ENCODE measurements at regions not wholly inside any gene's neighbourhood (a gene's known extent, or its start where the extent isn't known, plus 50 kb on each side); places are given as distances from the start of the nearest gene placed in this dataset.

DNA sequence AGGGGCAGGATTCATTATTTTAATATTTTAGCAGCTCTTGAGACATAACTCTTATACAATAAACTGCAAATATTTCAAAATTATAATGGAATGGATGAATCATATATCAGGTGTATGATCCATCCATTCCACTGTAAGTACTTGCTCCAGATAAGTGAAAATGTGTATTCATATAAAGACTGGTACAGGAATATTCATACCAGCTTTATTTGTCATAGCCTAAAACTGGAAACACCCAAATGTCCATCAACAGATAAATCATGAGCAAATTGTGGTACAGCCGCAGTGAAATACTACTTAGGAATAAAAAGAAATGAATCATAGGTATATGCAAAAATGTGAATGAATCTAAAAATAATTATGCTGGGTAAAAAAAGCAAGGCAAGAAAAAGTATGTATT lies 263.6 kb upstream of the SYT10 start:
- no peak for DNase-seq (ENCODE audit: low read depth in 2 of 2)
- TF ChIP-seq, protein P1, sequence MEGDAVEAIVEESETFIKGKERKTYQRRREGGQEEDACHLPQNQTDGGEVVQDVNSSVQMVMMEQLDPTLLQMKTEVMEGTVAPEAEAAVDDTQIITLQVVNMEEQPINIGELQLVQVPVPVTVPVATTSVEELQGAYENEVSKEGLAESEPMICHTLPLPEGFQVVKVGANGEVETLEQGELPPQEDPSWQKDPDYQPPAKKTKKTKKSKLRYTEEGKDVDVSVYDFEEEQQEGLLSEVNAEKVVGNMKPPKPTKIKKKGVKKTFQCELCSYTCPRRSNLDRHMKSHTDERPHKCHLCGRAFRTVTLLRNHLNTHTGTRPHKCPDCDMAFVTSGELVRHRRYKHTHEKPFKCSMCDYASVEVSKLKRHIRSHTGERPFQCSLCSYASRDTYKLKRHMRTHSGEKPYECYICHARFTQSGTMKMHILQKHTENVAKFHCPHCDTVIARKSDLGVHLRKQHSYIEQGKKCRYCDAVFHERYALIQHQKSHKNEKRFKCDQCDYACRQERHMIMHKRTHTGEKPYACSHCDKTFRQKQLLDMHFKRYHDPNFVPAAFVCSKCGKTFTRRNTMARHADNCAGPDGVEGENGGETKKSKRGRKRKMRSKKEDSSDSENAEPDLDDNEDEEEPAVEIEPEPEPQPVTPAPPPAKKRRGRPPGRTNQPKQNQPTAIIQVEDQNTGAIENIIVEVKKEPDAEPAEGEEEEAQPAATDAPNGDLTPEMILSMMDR (IDR thresholded peaks at IDR 0.05; ENCODE audit: low read depth, low read length) = no peak
- H3K4me3 ChIP-seq (replicated peaks in 1 of 2; ENCODE audit: low read depth in 2 of 2, low read length in 2 of 2) = no peak overlapping the region

GRCh38 chr12:33706927-33707326 lies 267.3 kb upstream of the SYT10 start:
- TF ChIP-seq, protein P1 (IDR thresholded peaks at IDR 0.05; ENCODE audit: low read depth, low read length) = no peak
- DNase-seq (ENCODE audit: low read depth in 2 of 2) = no peak
- H3K4me3 ChIP-seq (replicated peaks in 1 of 2; ENCODE audit: low read depth in 2 of 2, low read length in 2 of 2) = no peak overlapping the region

DNA sequence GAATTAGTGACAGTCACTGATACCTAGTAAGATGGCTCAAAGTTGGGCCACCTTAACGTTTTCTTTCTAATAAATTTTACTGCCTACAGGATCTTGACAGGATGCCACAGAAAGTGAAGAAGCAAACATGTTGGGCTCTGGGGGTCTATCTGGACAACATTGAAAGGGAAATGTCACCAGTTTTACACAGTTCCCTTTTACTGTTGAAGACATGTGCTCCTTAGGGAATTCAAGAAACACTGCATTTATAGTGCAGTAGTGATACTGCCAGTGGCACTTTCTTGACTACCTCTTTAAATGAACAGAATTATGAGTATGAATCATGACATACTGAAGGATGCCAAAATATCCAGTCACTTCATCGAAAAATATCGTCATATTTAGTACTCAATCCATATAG lies 269.3 kb upstream of the SYT10 start:
- no peak overlapping the region for H3K4me3 ChIP-seq (replicated peaks in 1 of 2; ENCODE audit: low read depth in 2 of 2, low read length in 2 of 2)
- TF ChIP-seq, protein P1 (IDR thresholded peaks at IDR 0.05; ENCODE audit: low read depth, low read length) = no peak
- DNase-seq (ENCODE audit: low read depth in 2 of 2) = no peak

GRCh38 chr12:33710548-33710947 lies 270.9 kb upstream of the SYT10 start:
- no peak for DNase-seq (ENCODE audit: low read depth in 2 of 2)
- TF ChIP-seq, protein P1 (IDR thresholded peaks at IDR 0.05; ENCODE audit: low read depth, low read length) = no peak
- H3K4me3 ChIP-seq (replicated peaks in 1 of 2; ENCODE audit: low read depth in 2 of 2, low read length in 2 of 2) = no peak overlapping the region

GRCh38 chr12:33718631-33719030 lies 279.0 kb upstream of the SYT10 start:
- TF ChIP-seq, protein P1 (IDR thresholded peaks at IDR 0.05; ENCODE audit: low read depth, low read length) = no peak
- no peak overlapping the region for H3K4me3 ChIP-seq (replicated peaks in 1 of 2; ENCODE audit: low read depth in 2 of 2, low read length in 2 of 2)
- DNase-seq (ENCODE audit: low read depth in 2 of 2) = no peak

- no peak for DNase-seq (ENCODE audit: low read depth in 2 of 2)
- H3K4me3 ChIP-seq (replicated peaks in 1 of 2; ENCODE audit: low read depth in 2 of 2, low read length in 2 of 2) = no peak overlapping the region
- TF ChIP-seq, protein P1 (IDR thresholded peaks at IDR 0.05; ENCODE audit: low read depth, low read length) = no peak
Observed at GRCh38 chr12:33721561-33721960, 281.9 kb upstream of the SYT10 start.

DNA sequence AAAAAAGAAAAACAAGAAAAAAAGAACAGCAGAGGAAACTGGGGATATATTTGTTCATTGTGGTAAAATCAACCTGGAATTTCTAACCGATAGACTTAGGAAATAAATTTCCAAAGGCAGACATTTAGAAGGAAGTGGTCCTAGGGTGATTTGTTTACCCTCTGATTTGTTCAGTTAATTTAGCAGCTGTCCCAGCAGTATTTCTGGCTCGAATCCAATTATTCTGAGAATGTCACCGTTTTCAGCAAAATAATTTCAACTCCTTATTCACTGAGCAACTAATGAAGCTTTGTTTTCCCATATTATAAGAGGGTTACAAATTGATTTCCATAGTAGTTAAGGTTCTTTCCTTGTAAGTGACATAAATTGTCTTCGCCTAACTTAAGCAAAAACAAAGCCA lies 285.2 kb upstream of the SYT10 start:
- TF ChIP-seq, protein P1 (IDR thresholded peaks at IDR 0.05; ENCODE audit: low read depth, low read length) = no peak
- no peak for DNase-seq (ENCODE audit: low read depth in 2 of 2)
- H3K4me3 ChIP-seq (replicated peaks in 1 of 2; ENCODE audit: low read depth in 2 of 2, low read length in 2 of 2) = no peak overlapping the region

Measured in cardiac fibroblast (primary cell).